HepG2 (cell line): ENCODE measurements at regions not wholly inside any gene's neighbourhood (a gene's known extent, or its start where the extent isn't known, plus 50 kb on each side); places are given as distances from the start of the nearest gene placed in this dataset.

Experiments
- ATAC-seq: fragments of 200-7000 bp; cut with Tn5 transposase; 3 replicates; pipeline ENCODE4 v1.9.1; 2020; ENCODE audit warnings: mild to moderate bottlenecking, moderate library complexity
- BruUV-seq: library from RNA; stranded (reverse); fragments of 400-500 nt; replicated peaks from 2 replicates; lab custom pipeline; 2021; lab: Mats Ljungman, UMichigan
- CTCF ChIA-PET: fragments of 300-600 bp; formaldehyde crosslinking; extraction: SDS; loops from one replicate; lab custom pipeline; 2021; ENCODE audit warnings: low total read pairs, inconsistent platforms, low intra/inter-chr PET ratio; lab: Yijun Ruan, JAX
- POLR2A ChIA-PET: fragments of 350-600 bp; sonication (Branson Sonifier 250); formaldehyde crosslinking; loops from one replicate; lab custom pipeline; 2020; ENCODE audit warnings: antibody characterized with exemption, inconsistent platforms; lab: Yijun Ruan, JAX
- DNase-seq: peaks from one replicate; pipeline ENCODE4 v3.0.0-alpha.2; 2015; ENCODE audit warnings: low spot score
- FAIRE-seq: peaks from 3 replicates; lab custom pipeline; 2011; peaks lifted over from hg19 to GRCh38; lab: Jason Lieb, UNC
- H2AFZ ChIP-seq: one replicate; pipeline ENCODE4 v1.6.1; 2011; ENCODE audit warnings: low read length, inconsistent platforms
- H3K27ac ChIP-seq: fragments of 300-600 bp; 3 replicates; pipeline ENCODE4 v1.8.0; 2011; ENCODE audit warnings: mixed run types, mild to moderate bottlenecking, mixed read lengths, low read length, inconsistent platforms; ENCODE audit not compliant: insufficient read depth; ENCODE audit errors: extremely low read length
- H3K27me3 ChIP-seq, 2 experiments: fragments of 200-600 bp in 1 of 2; 2 replicates in 1 of 2; 3 replicates in 1 of 2; pipeline versions ENCODE4 v1.6.0 to v1.8.0; 2011; ENCODE audit warnings: low read length in 2 of 2, mild to moderate bottlenecking in 2 of 2, moderate library complexity in 2 of 2, inconsistent platforms in 1 of 2; ENCODE audit not compliant: insufficient read depth in 2 of 2, control insufficient read depth in 1 of 2
- H3K36me3 ChIP-seq, 2 experiments: fragments of 200-600 bp in 1 of 2; replicated peaks in 1 of 2; 2 replicates in 1 of 2; 3 replicates in 1 of 2; pipeline versions ENCODE4 v1.5.1 to v1.8.0; 2011; ENCODE audit warnings: low read length in 2 of 2, inconsistent platforms in 1 of 2; ENCODE audit not compliant: insufficient read depth in 2 of 2, control insufficient read depth in 1 of 2
- H3K4me1 ChIP-seq: 2 replicates; pipeline ENCODE4 v1.5.1; 2012; ENCODE audit warnings: low read length, inconsistent platforms; ENCODE audit not compliant: insufficient read depth
- H3K4me2 ChIP-seq: 2 replicates; pipeline ENCODE4 v1.6.0; 2011; ENCODE audit warnings: low read depth, low read length, inconsistent platforms
- H3K4me3 ChIP-seq, 3 experiments: fragments of 200-600 bp in 1 of 3; sonication (generic), shearing (Covaris generic) in 1 of 3; replicated peaks in 1 of 3; 2 replicates each; pipeline ENCODE4 v1.5.1; 2011 to 2016; ENCODE audit warnings: low read length in 3 of 3, inconsistent platforms in 2 of 3, low read depth in 2 of 3, mild to moderate bottlenecking in 2 of 3, control low read depth in 1 of 3, mixed read lengths in 1 of 3; ENCODE audit not compliant: insufficient read depth in 1 of 3
- H3K79me2 ChIP-seq: one replicate; pipeline ENCODE4 v1.6.1; 2011; ENCODE audit warnings: low read length, inconsistent platforms; ENCODE audit not compliant: insufficient read depth
- H3K9ac ChIP-seq: 2 replicates; pipeline ENCODE4 v1.6.0; 2011; ENCODE audit warnings: mild to moderate bottlenecking, low read depth, low read length, inconsistent platforms; ENCODE audit not compliant: insufficient read depth
- H3K9me3 ChIP-seq: 2 replicates; pipeline ENCODE4 v1.5.1; 2012; ENCODE audit warnings: mild to moderate bottlenecking, low read length
- H4K20me1 ChIP-seq: 2 replicates; pipeline ENCODE4 v1.6.0; 2011; ENCODE audit warnings: inconsistent platforms, mild to moderate bottlenecking, low read length, moderate library complexity; ENCODE audit not compliant: insufficient read depth
- CERS6 ChIP-seq: sonication (generic); formaldehyde crosslinking; IDR thresholded peaks from 2 replicates; pipeline ENCODE4 v1.5.0; 2020; ENCODE audit warnings: missing genetic modification reagents
- JUNB ChIP-seq: sonication (generic); formaldehyde crosslinking; IDR thresholded peaks from 2 replicates; pipeline ENCODE4 v1.8.0; 2022; ENCODE audit warnings: missing genetic modification reagents, mild to moderate bottlenecking, borderline replicate concordance
- KLF11 ChIP-seq: IDR thresholded peaks from 2 replicates; pipeline ENCODE4 v1.6.1; 2016; ENCODE audit warnings: missing compliant biosample characterization
- MTA3 ChIP-seq: sonication (generic); formaldehyde crosslinking; IDR thresholded peaks from 2 replicates; pipeline ENCODE4 v1.4.0; 2020; ENCODE audit warnings: missing genetic modification reagents
- ZBTB42 ChIP-seq: sonication (generic); formaldehyde crosslinking; IDR thresholded peaks from 2 replicates; pipeline ENCODE4 v1.5.0; 2020; ENCODE audit warnings: mild to moderate bottlenecking, missing genetic modification reagents
- ZNF576 ChIP-seq: sonication (generic); formaldehyde crosslinking; IDR thresholded peaks from 2 replicates; pipeline ENCODE4 v1.4.0; 2020; ENCODE audit warnings: mild to moderate bottlenecking, missing genetic modification reagents
- ZNF775 ChIP-seq: sonication (generic); formaldehyde crosslinking; IDR thresholded peaks from 2 replicates; pipeline ENCODE4 v1.4.0; 2020; ENCODE audit warnings: missing genetic modification reagents, mild to moderate bottlenecking, moderate library complexity, borderline replicate concordance
- ZNF839 ChIP-seq: sonication (generic); formaldehyde crosslinking; IDR thresholded peaks from 2 replicates; pipeline ENCODE4 v1.4.0; 2020; ENCODE audit warnings: missing genetic modification reagents, mild to moderate bottlenecking, borderline replicate concordance
- WGBS: methylation state at CpG from one replicate; pipeline ENCODE4 v1.1.6; 2017; ENCODE audit warnings: low lambda C conversion rate; 5-methylcytosine and 5-hydroxymethylcytosine counted together
- in situ Hi-C: cut with HindIII; loops from 2 replicates; pipeline ENCODE4 v1.10.0; 2017; ENCODE audit warnings: low pct_unique_long_range_greater_than_20kb; ENCODE audit not compliant: extremely low pct_ligation_motif_present
- intact Hi-C: fragments of 100-400 bp; cut with micrococcal nuclease; formaldehyde crosslinking; loops from one replicate; pipeline ENCODE4 v1.10.0; 2022; ENCODE audit not compliant: unreplicated experiment
- TF ChIP-seq, protein P1 (sequence below): sonication (generic); formaldehyde crosslinking; IDR thresholded peaks from 2 replicates; pipeline ENCODE4 v1.4.0; 2020; ENCODE audit warnings: missing genetic modification reagents, borderline replicate concordance

DNA sequence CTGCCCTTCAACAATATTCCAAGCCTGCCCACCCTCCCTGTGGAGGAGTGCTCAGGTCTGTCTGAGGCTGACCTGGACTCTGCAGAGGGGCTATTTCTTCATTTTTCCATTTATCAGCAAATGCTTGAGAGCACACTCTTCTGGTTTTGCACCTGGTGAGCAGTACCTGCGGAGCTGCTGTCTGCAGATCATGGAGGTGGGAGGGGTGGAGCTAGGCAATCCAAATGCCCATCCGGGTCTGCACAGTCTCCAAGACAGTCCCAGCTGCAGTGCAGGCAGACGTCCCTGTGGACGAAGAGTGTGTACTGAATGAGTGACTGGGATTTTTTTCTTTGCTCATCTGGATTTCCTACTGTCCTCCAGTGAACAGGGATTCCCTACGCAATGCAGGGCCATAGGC is 239.8 kb downstream of the IRX2 start:
- BruUV-seq = no TSS peak
- POLR2A ChIA-PET = no interaction called here
- no peak overlapping the region for H3K4me3 ChIP-seq
- no peaks in the 10 kb centered on the region for H3K9me3 ChIP-seq
- peaks cover 0 to 6% of the 10 kb centered on the region in 2 experiments; a peak in 1 of 5 replicates for H3K27me3 ChIP-seq
- H3K4me2 ChIP-seq = no peak overlapping the region
- H2AFZ ChIP-seq = no peak overlapping the region
- in situ Hi-C loops = no loop called here
- CTCF ChIA-PET = no interaction called here
- no peak overlapping the region for H3K27ac ChIP-seq
- no peaks in the 10 kb centered on the region for H3K36me3 ChIP-seq
- 23% methylated on average over 4 of the region's 5 CpGs for WGBS
- no peaks in the 10 kb centered on the region for H4K20me1 ChIP-seq
- ATAC-seq = no peak
- H3K4me1 ChIP-seq = no peaks in the 10 kb centered on the region
- no peak for TF ChIP-seq ZNF839 (CRISPR knock-in tag)
- no peak for TF ChIP-seq JUNB
- no peak for TF ChIP-seq ZBTB42
- no peak for TF ChIP-seq CERS6 (CRISPR knock-in tag)
- TF ChIP-seq ZNF775 (CRISPR knock-in tag) = no peak
- TF ChIP-seq, protein P1, sequence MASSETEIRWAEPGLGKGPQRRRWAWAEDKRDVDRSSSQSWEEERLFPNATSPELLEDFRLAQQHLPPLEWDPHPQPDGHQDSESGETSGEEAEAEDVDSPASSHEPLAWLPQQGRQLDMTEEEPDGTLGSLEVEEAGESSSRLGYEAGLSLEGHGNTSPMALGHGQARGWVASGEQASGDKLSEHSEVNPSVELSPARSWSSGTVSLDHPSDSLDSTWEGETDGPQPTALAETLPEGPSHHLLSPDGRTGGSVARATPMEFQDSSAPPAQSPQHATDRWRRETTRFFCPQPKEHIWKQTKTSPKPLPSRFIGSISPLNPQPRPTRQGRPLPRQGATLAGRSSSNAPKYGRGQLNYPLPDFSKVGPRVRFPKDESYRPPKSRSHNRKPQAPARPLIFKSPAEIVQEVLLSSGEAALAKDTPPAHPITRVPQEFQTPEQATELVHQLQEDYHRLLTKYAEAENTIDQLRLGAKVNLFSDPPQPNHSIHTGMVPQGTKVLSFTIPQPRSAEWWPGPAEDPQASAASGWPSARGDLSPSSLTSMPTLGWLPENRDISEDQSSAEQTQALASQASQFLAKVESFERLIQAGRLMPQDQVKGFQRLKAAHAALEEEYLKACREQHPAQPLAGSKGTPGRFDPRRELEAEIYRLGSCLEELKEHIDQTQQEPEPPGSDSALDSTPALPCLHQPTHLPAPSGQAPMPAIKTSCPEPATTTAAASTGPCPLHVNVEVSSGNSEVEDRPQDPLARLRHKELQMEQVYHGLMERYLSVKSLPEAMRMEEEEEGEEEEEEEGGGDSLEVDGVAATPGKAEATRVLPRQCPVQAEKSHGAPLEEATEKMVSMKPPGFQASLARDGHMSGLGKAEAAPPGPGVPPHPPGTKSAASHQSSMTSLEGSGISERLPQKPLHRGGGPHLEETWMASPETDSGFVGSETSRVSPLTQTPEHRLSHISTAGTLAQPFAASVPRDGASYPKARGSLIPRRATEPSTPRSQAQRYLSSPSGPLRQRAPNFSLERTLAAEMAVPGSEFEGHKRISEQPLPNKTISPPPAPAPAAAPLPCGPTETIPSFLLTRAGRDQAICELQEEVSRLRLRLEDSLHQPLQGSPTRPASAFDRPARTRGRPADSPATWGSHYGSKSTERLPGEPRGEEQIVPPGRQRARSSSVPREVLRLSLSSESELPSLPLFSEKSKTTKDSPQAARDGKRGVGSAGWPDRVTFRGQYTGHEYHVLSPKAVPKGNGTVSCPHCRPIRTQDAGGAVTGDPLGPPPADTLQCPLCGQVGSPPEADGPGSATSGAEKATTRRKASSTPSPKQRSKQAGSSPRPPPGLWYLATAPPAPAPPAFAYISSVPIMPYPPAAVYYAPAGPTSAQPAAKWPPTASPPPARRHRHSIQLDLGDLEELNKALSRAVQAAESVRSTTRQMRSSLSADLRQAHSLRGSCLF (CRISPR knock-in tag) = no peak
- no peak for TF ChIP-seq KLF11 (CRISPR knock-in tag)
- TF ChIP-seq MTA3 (CRISPR knock-in tag) = no peak
- TF ChIP-seq ZNF576 (CRISPR knock-in tag) = no peak
- DNase-seq = no peak
- FAIRE-seq = no peak
- H3K9ac ChIP-seq = no peak overlapping the region
- H3K79me2 ChIP-seq = no peaks in the 10 kb centered on the region
- intact Hi-C loops = no loop called here
